IMR-90 (cell line): ENCODE measurements at regions not wholly inside any gene's neighbourhood (a gene's known extent, or its start where the extent isn't known, plus 50 kb on each side); places are given as distances from the start of the nearest gene placed in this dataset.

Experiments used
- BHLHE40 ChIP-seq: fragments of 150-350 bp; IDR thresholded peaks from 2 replicates; pipeline ENCODE4 v1.6.1; 2016; ENCODE audit warnings: mild to moderate bottlenecking, low read depth, low read length
- CEBPB ChIP-seq: IDR thresholded peaks from 2 replicates; pipeline ENCODE4 v1.6.1; 2012; ENCODE audit warnings: low read depth, low read length, improper control_type of control experiment
- FOS ChIP-seq: fragments of 150-350 bp; IDR thresholded peaks from 2 replicates; pipeline ENCODE4 v1.6.1; 2016; ENCODE audit warnings: low read depth, low read length
- MAFK ChIP-seq: IDR thresholded peaks from 2 replicates; pipeline ENCODE4 v1.6.1; 2012; ENCODE audit warnings: low read depth, low read length, improper control_type of control experiment
- MXI1 ChIP-seq: IDR thresholded peaks from 2 replicates; pipeline ENCODE4 v1.6.1; 2012; ENCODE audit warnings: low read depth, mild to moderate bottlenecking, low read length, moderate library complexity, borderline replicate concordance
- POLR2A ChIP-seq: IDR thresholded peaks from 2 replicates; pipeline ENCODE4 v1.6.1; 2012; ENCODE audit warnings: mild to moderate bottlenecking, low read depth, low read length
- RAD21 ChIP-seq: IDR thresholded peaks from 2 replicates; pipeline ENCODE4 v1.6.1; 2012; ENCODE audit warnings: low read length, improper control_type of control experiment
- RCOR1 ChIP-seq: IDR thresholded peaks from 2 replicates; pipeline ENCODE4 v1.6.1; 2012; ENCODE audit warnings: mild to moderate bottlenecking, low read length, improper control_type of control experiment; ENCODE audit not compliant: insufficient replicate concordance
- RFX5 ChIP-seq: IDR thresholded peaks from 2 replicates; pipeline ENCODE4 v1.8.0; 2012; ENCODE audit warnings: low read depth, mild to moderate bottlenecking, low read length, moderate library complexity
- SMC3 ChIP-seq: fragments of 150-350 bp; IDR thresholded peaks from 2 replicates; pipeline ENCODE4 v1.6.1; 2016; ENCODE audit warnings: low read depth, mild to moderate bottlenecking, antibody characterized with exemption, low read length, moderate library complexity
- TF ChIP-seq, protein P1 (sequence below): conservative IDR thresholded peaks from 2 replicates; pipeline ENCODE4 v1.5.1; 2012; ENCODE audit warnings: mild to moderate bottlenecking, low read depth, low read length, improper control_type of control experiment
- TF ChIP-seq, protein P2 (sequence below): fragments of 150-350 bp; IDR thresholded peaks from 2 replicates; pipeline ENCODE4 v1.6.1; 2016; ENCODE audit warnings: low read depth, mild to moderate bottlenecking, low read length, moderate library complexity, borderline replicate concordance
- TF ChIP-seq, protein P3 (sequence below): fragments of 150-350 bp; IDR thresholded peaks from 2 replicates; pipeline ENCODE4 v1.6.1; 2017; ENCODE audit warnings: mild to moderate bottlenecking, antibody characterized with exemption, low read length, low read depth

DNA sequence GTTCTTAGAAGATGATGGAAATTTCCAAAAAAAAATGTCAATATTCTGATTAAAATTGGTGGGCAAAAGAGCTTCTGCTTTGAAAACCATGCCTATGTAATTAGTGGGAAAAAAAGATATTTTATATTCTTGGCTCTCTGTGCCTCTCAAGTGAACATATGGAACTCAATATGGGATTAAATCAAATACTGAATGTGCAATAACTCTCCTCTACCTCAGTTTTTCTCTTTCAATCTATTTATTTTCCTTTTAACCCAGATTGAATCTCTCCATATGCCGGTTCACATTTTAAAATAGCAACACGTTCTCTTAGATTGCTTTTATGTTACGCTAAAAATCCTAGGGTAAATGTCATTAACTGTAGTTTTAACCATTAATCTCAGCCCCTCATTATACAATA lies 224.2 kb upstream of the PABPC4L start:
- TF ChIP-seq SMC3 (no peak), POLR2A (no peak), RCOR1 (no peak), RAD21 (no peak), CEBPB (no peak), RFX5 (no peak), FOS (no peak), MAFK (no peak), BHLHE40 (no peak), MXI1 (no peak)
- TF ChIP-seq, protein P1, sequence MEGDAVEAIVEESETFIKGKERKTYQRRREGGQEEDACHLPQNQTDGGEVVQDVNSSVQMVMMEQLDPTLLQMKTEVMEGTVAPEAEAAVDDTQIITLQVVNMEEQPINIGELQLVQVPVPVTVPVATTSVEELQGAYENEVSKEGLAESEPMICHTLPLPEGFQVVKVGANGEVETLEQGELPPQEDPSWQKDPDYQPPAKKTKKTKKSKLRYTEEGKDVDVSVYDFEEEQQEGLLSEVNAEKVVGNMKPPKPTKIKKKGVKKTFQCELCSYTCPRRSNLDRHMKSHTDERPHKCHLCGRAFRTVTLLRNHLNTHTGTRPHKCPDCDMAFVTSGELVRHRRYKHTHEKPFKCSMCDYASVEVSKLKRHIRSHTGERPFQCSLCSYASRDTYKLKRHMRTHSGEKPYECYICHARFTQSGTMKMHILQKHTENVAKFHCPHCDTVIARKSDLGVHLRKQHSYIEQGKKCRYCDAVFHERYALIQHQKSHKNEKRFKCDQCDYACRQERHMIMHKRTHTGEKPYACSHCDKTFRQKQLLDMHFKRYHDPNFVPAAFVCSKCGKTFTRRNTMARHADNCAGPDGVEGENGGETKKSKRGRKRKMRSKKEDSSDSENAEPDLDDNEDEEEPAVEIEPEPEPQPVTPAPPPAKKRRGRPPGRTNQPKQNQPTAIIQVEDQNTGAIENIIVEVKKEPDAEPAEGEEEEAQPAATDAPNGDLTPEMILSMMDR: no peak
- TF ChIP-seq, protein P2, sequence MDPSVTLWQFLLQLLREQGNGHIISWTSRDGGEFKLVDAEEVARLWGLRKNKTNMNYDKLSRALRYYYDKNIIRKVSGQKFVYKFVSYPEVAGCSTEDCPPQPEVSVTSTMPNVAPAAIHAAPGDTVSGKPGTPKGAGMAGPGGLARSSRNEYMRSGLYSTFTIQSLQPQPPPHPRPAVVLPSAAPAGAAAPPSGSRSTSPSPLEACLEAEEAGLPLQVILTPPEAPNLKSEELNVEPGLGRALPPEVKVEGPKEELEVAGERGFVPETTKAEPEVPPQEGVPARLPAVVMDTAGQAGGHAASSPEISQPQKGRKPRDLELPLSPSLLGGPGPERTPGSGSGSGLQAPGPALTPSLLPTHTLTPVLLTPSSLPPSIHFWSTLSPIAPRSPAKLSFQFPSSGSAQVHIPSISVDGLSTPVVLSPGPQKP: no peak
- TF ChIP-seq, protein P3, sequence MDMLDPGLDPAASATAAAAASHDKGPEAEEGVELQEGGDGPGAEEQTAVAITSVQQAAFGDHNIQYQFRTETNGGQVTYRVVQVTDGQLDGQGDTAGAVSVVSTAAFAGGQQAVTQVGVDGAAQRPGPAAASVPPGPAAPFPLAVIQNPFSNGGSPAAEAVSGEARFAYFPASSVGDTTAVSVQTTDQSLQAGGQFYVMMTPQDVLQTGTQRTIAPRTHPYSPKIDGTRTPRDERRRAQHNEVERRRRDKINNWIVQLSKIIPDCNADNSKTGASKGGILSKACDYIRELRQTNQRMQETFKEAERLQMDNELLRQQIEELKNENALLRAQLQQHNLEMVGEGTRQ: no peak
